ENCODE measurements at regions not wholly inside any gene's neighbourhood (a gene's known extent, or its start where the extent isn't known, plus 50 kb on each side); places are given as distances from the start of the nearest gene placed in this dataset.

DNA sequence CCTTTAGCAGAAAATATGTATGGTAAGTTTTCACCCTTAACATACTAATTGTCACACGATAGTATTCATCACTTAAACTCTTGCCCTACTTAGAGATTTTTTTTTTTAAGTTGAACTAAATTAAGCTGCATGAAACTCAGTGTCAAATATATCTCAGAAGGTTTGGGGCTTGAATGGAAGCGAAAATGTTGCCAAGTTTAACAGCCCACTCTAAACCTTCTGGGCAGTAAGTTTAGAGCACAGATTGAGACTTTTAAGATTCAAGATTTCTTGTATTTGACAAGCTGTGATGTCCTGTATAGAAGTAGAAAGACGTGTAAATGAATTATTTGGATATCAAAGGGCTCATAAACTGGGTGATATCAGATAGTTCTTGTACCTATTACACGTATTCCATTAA lies 287.3 kb upstream of the FLRT2 start:
- TF ChIP-seq, protein P1, sequence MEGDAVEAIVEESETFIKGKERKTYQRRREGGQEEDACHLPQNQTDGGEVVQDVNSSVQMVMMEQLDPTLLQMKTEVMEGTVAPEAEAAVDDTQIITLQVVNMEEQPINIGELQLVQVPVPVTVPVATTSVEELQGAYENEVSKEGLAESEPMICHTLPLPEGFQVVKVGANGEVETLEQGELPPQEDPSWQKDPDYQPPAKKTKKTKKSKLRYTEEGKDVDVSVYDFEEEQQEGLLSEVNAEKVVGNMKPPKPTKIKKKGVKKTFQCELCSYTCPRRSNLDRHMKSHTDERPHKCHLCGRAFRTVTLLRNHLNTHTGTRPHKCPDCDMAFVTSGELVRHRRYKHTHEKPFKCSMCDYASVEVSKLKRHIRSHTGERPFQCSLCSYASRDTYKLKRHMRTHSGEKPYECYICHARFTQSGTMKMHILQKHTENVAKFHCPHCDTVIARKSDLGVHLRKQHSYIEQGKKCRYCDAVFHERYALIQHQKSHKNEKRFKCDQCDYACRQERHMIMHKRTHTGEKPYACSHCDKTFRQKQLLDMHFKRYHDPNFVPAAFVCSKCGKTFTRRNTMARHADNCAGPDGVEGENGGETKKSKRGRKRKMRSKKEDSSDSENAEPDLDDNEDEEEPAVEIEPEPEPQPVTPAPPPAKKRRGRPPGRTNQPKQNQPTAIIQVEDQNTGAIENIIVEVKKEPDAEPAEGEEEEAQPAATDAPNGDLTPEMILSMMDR (IDR thresholded peaks at IDR 0.05) = no peak
- no peak for TF ChIP-seq POLR2A (IDR thresholded peaks at IDR 0.05)
- no peak for TF ChIP-seq POLR2AphosphoS5 (IDR thresholded peaks at IDR 0.05; ENCODE audit: insufficient read depth in 1 of 2, low read depth in 1 of 2)

Measured in vagina (tissue), 2 donors.